ENCODE measurements at regions not wholly inside any gene's neighbourhood (a gene's known extent, or its start where the extent isn't known, plus 50 kb on each side); places are given as distances from the start of the nearest gene placed in this dataset.

DNA sequence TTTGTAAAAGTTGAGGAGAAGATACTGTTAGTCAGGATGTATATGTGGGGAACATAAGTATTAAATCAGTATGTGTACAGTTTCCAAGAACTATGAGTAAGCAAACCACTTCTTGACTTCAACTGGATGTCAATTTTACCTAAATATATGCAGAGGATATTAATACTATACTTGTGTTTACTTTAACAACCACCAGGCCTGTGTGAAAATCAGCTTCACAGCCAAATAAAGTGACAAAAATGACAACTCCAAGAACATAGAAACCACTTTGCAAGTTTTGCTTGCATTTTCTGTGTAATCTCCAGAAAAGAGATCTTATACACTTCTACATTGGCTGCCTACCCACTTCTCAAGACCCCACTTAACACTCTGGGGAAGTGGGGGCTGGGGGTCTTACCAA is 293.3 kb upstream of the RORA start:
- no peak for TF ChIP-seq CTCF (IDR thresholded peaks at IDR 0.05; ENCODE audit: control insufficient read depth, insufficient read depth, low read depth, low read length, missing control alignments)

GRCh38 chr15:61521953-61522352 is 292.9 kb upstream of the RORA start:
- no peak for DNase-seq (ENCODE audit: low read depth)
- H3K4me3 ChIP-seq (ENCODE audit: control insufficient read depth, low read depth, low read length), result no peak overlapping the region
- TF ChIP-seq CTCF (IDR thresholded peaks at IDR 0.05; ENCODE audit: control insufficient read depth, insufficient read depth, low read depth, low read length, missing control alignments), result no peak

More for the DNA sequence above, 293.3 kb upstream of the RORA start:
- H3K4me3 ChIP-seq (ENCODE audit: control insufficient read depth, low read depth, low read length), result no peak overlapping the region
- DNase-seq (ENCODE audit: low read depth), result no peak

DNA sequence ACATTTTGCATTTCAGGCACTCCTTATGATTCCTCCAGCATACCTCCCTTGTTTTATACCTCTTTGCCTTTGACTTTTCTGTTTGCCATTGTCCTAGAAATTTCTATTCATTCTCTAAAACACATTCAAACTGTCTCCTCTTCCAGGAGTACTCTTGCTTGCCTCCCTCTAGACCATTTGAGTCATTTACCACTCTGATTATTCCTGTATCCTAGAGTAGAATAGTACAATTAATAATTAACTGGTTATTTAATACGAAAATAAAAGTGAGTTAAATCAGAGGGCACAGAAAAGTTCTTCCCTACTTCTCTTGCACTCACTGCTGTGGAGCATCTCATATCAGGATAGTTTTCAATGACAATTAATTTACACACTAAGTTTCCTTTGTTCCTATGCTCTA is 290.2 kb upstream of the RORA start:
- DNase-seq (ENCODE audit: low read depth), result no peak
- no peak for TF ChIP-seq CTCF (IDR thresholded peaks at IDR 0.05; ENCODE audit: control insufficient read depth, insufficient read depth, low read depth, low read length, missing control alignments)
- no peak overlapping the region for H3K4me3 ChIP-seq (ENCODE audit: control insufficient read depth, low read depth, low read length)

- DNase-seq (ENCODE audit: low read depth), result no peak
- TF ChIP-seq CTCF (IDR thresholded peaks at IDR 0.05; ENCODE audit: control insufficient read depth, insufficient read depth, low read depth, low read length, missing control alignments), result no peak
- no peak overlapping the region for H3K4me3 ChIP-seq (ENCODE audit: control insufficient read depth, low read depth, low read length)
Observed at GRCh38 chr15:61518191-61518950, 289.3 kb upstream of the RORA start.

- TF ChIP-seq CTCF (IDR thresholded peaks at IDR 0.05; ENCODE audit: control insufficient read depth, insufficient read depth, low read depth, low read length, missing control alignments), result no peak
- DNase-seq (ENCODE audit: low read depth), result no peak
- no peak overlapping the region for H3K4me3 ChIP-seq (ENCODE audit: control insufficient read depth, low read depth, low read length)
Observed at GRCh38 chr15:61517776-61518175, 288.7 kb upstream of the RORA start.

DNA sequence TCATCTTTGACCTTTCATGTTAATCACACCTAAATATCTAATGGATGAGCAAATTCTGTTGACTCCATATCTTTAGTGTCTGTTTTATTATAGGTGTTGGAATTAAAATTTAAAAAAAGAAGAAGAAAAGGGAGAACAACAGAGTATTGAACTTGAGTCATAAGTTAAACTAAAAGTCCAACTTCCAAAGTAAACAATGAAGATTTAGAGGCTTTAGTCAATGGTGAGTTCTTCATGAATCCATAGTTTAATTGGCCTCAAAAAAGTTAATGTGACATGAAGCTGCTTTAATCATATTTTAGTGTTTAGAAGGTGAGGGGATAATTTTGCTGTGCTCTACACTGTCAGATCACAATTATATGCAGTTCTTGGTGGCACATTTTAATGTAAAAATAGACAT is 288.2 kb upstream of the RORA start:
- TF ChIP-seq CTCF (IDR thresholded peaks at IDR 0.05; ENCODE audit: control insufficient read depth, insufficient read depth, low read depth, low read length, missing control alignments), result no peak
- no peak overlapping the region for H3K4me3 ChIP-seq (ENCODE audit: control insufficient read depth, low read depth, low read length)
- DNase-seq (ENCODE audit: low read depth), result no peak

Measured in AG09309 (cell line).